ENCODE measurements at regions not wholly inside any gene's neighbourhood (a gene's known extent, or its start where the extent isn't known, plus 50 kb on each side); places are given as distances from the start of the nearest gene placed in this dataset.
"Not testable (repeated sequence)": the region's sequence is repeated elsewhere in the genome, so short reads cannot be mapped to it uniquely, and the experiment has no call there.

GRCh38 chr2:199186301-199186751 lies 271.4 kb downstream of the SATB2 start:
- Histone ChIP-seq H3K9me3 (ENCODE audit: control insufficient read depth in 5 of 5, low read length in 5 of 5) (no peaks in the 10 kb centered on the region), H3K4me1 (ENCODE audit: control insufficient read depth in 5 of 5, insufficient read depth in 5 of 5, low read length in 5 of 5) (no peaks in the 10 kb centered on the region), H3K9ac (ENCODE audit: low read length in 5 of 5) (no peak overlapping the region), H3K27me3 (ENCODE audit: control insufficient read depth in 5 of 5, insufficient read depth in 4 of 5, low read length in 5 of 5) (no peaks in the 10 kb centered on the region), H3K27ac (ENCODE audit: low read depth, low read length) (no peak overlapping the region), H3K36me3 (ENCODE audit: control insufficient read depth in 5 of 5, insufficient read depth in 5 of 5, low read length in 5 of 5) (no peaks in the 10 kb centered on the region), H3K4me3 (ENCODE audit: low read depth in 1 of 5, low read length in 5 of 5) (no peak overlapping the region)

DNA sequence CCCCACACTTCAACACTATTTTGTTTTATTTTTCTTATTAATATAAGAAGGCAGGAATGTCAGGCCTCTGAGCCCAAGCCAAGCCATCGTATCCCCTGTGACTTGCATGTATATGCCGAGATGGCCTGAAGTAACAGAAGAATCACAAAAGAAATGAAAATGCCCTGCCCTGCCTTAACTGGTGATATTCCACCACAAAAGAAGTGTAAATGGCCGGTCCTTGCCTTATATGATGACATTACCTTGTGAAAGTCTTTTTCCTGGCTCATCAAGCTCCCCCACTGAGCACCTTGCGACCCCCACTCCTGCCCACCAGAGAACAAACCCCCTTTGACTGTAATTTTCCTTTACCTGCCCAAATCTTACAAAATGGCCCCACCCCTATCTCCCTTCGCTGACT lies 272.6 kb downstream of the SATB2 start:
- H3K27ac ChIP-seq (ENCODE audit: low read depth, low read length); H3K27me3 ChIP-seq (ENCODE audit: control insufficient read depth in 5 of 5, insufficient read depth in 4 of 5, low read length in 5 of 5); H3K36me3 ChIP-seq (ENCODE audit: control insufficient read depth in 5 of 5, insufficient read depth in 5 of 5, low read length in 5 of 5); H3K4me3 ChIP-seq (ENCODE audit: low read depth in 1 of 5, low read length in 5 of 5); H3K4me1 ChIP-seq (ENCODE audit: control insufficient read depth in 5 of 5, insufficient read depth in 5 of 5, low read length in 5 of 5); H3K9me3 ChIP-seq (ENCODE audit: control insufficient read depth in 5 of 5, low read length in 5 of 5); H3K9ac ChIP-seq (ENCODE audit: low read length in 5 of 5): not testable (repeated sequence)

DNA sequence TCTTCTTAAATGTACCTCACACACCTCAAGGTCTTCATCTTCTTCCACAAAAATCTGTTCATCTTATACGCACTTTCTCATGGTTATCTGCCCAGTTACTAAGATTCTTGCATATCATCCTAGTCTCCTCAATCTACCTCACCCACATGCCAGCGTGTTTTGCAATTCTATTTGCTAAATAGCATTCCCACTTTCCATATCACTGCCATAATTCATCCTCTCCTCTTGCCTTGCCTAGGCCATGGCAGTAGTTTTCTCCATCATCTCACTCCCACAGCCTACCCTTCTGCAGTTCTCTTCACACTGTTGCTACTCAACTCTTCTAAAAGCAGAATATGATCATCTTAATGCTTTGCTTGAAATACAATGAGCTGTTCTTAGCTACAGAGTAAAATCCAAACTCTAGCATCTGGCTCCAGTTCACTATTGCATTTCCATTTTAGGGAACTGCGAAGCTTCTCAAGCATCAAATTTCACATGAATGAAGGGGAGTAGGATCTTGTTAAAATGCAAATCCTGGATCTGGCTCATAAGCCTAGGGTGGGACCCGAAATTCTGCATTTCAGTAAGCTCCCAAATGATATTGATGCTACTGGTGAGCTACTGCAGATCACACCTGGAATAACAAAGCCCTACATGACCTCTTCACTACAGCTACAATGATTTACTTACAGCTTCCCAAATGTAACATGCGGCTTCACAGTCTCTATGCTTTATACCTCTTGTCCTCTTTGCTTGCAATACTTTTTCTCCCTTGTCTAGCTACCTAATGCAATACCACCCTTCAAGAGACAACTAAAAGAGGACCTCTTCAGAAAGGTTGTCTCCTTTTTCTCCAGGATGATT lies 293.9 kb downstream of the SATB2 start:
- Histone ChIP-seq H3K9ac (ENCODE audit: low read length in 5 of 5) (no peak overlapping the region), H3K4me1 (ENCODE audit: control insufficient read depth in 5 of 5, insufficient read depth in 5 of 5, low read length in 5 of 5) (no peaks in the 10 kb centered on the region), H3K4me3 (ENCODE audit: low read depth in 1 of 5, low read length in 5 of 5) (no peak overlapping the region), H3K36me3 (ENCODE audit: control insufficient read depth in 5 of 5, insufficient read depth in 5 of 5, low read length in 5 of 5) (no peaks in the 10 kb centered on the region), H3K9me3 (ENCODE audit: control insufficient read depth in 5 of 5, low read length in 5 of 5) (no peaks in the 10 kb centered on the region), H3K27ac (ENCODE audit: low read depth, low read length) (no peak overlapping the region), H3K27me3 (ENCODE audit: control insufficient read depth in 5 of 5, insufficient read depth in 4 of 5, low read length in 5 of 5) (no peaks in the 10 kb centered on the region)

- no peak overlapping the region for H3K4me3 ChIP-seq (ENCODE audit: low read depth in 1 of 5, low read length in 5 of 5)
- H3K27ac ChIP-seq (ENCODE audit: low read depth, low read length): no peak overlapping the region
- no peaks in the 10 kb centered on the region for H3K4me1 ChIP-seq (ENCODE audit: control insufficient read depth in 5 of 5, insufficient read depth in 5 of 5, low read length in 5 of 5)
- peaks cover 0 to 14% (median 0%) of the 10 kb centered on the region in 5 donors for H3K9me3 ChIP-seq (ENCODE audit: control insufficient read depth in 5 of 5, low read length in 5 of 5)
- no peaks in the 10 kb centered on the region for H3K27me3 ChIP-seq (ENCODE audit: control insufficient read depth in 5 of 5, insufficient read depth in 4 of 5, low read length in 5 of 5)
- no peaks in the 10 kb centered on the region for H3K36me3 ChIP-seq (ENCODE audit: control insufficient read depth in 5 of 5, insufficient read depth in 5 of 5, low read length in 5 of 5)
- H3K9ac ChIP-seq (ENCODE audit: low read length in 5 of 5): no peak overlapping the region
These were observed 296.9 kb downstream of the SATB2 start for GRCh38 chr2:199160677-199161465.

GRCh38 chr2:199160081-199160480 lies 297.7 kb downstream of the SATB2 start:
- H3K36me3 ChIP-seq (ENCODE audit: control insufficient read depth in 5 of 5, insufficient read depth in 5 of 5, low read length in 5 of 5): no peaks in the 10 kb centered on the region

GRCh38 chr2:199148076-199148845 lies 309.5 kb downstream of the SATB2 start:
- Histone ChIP-seq H3K4me3 (ENCODE audit: low read depth in 1 of 5, low read length in 5 of 5) (no peak overlapping the region), H3K4me1 (ENCODE audit: control insufficient read depth in 5 of 5, insufficient read depth in 5 of 5, low read length in 5 of 5) (no peaks in the 10 kb centered on the region), H3K36me3 (ENCODE audit: control insufficient read depth in 5 of 5, insufficient read depth in 5 of 5, low read length in 5 of 5) (no peaks in the 10 kb centered on the region)

More at GRCh38 chr2:199160081-199160480, 297.7 kb downstream of the SATB2 start:
- no peak overlapping the region for H3K27ac ChIP-seq (ENCODE audit: low read depth, low read length)
- no peak overlapping the region for H3K4me3 ChIP-seq (ENCODE audit: low read depth in 1 of 5, low read length in 5 of 5)
- no peak overlapping the region for H3K9ac ChIP-seq (ENCODE audit: low read length in 5 of 5)
- H3K9me3 ChIP-seq (ENCODE audit: control insufficient read depth in 5 of 5, low read length in 5 of 5): peaks cover 0 to 15% (median 0%) of the 10 kb centered on the region in 5 donors
- H3K27me3 ChIP-seq (ENCODE audit: control insufficient read depth in 5 of 5, insufficient read depth in 4 of 5, low read length in 5 of 5): no peaks in the 10 kb centered on the region
- H3K4me1 ChIP-seq (ENCODE audit: control insufficient read depth in 5 of 5, insufficient read depth in 5 of 5, low read length in 5 of 5): no peaks in the 10 kb centered on the region

GRCh38 chr2:199147216-199147615 lies 310.5 kb downstream of the SATB2 start:
- no peak overlapping the region for H3K9ac ChIP-seq (ENCODE audit: low read length in 5 of 5)
- no peaks in the 10 kb centered on the region for H3K9me3 ChIP-seq (ENCODE audit: control insufficient read depth in 5 of 5, low read length in 5 of 5)
- no peaks in the 10 kb centered on the region for H3K27me3 ChIP-seq (ENCODE audit: control insufficient read depth in 5 of 5, insufficient read depth in 4 of 5, low read length in 5 of 5)
- no peak overlapping the region for H3K27ac ChIP-seq (ENCODE audit: low read depth, low read length)
- H3K4me3 ChIP-seq (ENCODE audit: low read depth in 1 of 5, low read length in 5 of 5): no peak overlapping the region
- H3K36me3 ChIP-seq (ENCODE audit: control insufficient read depth in 5 of 5, insufficient read depth in 5 of 5, low read length in 5 of 5): no peaks in the 10 kb centered on the region
- H3K4me1 ChIP-seq (ENCODE audit: control insufficient read depth in 5 of 5, insufficient read depth in 5 of 5, low read length in 5 of 5): no peaks in the 10 kb centered on the region

More at GRCh38 chr2:199148076-199148845, 309.5 kb downstream of the SATB2 start:
- Histone ChIP-seq H3K27ac (ENCODE audit: low read depth, low read length) (no peak overlapping the region), H3K9ac (ENCODE audit: low read length in 5 of 5) (no peak overlapping the region), H3K9me3 (ENCODE audit: control insufficient read depth in 5 of 5, low read length in 5 of 5) (no peaks in the 10 kb centered on the region), H3K27me3 (ENCODE audit: control insufficient read depth in 5 of 5, insufficient read depth in 4 of 5, low read length in 5 of 5) (no peaks in the 10 kb centered on the region)

- no peak overlapping the region for H3K4me3 ChIP-seq (ENCODE audit: low read depth in 1 of 5, low read length in 5 of 5)
- no peak overlapping the region for H3K9ac ChIP-seq (ENCODE audit: low read length in 5 of 5)
- no peaks in the 10 kb centered on the region for H3K4me1 ChIP-seq (ENCODE audit: control insufficient read depth in 5 of 5, insufficient read depth in 5 of 5, low read length in 5 of 5)
- H3K27me3 ChIP-seq (ENCODE audit: control insufficient read depth in 5 of 5, insufficient read depth in 4 of 5, low read length in 5 of 5): no peaks in the 10 kb centered on the region
- H3K27ac ChIP-seq (ENCODE audit: low read depth, low read length): no peak overlapping the region
- H3K9me3 ChIP-seq (ENCODE audit: control insufficient read depth in 5 of 5, low read length in 5 of 5): peaks cover 0 to 5% (median 4%) of the 10 kb centered on the region in 5 donors
- H3K36me3 ChIP-seq (ENCODE audit: control insufficient read depth in 5 of 5, insufficient read depth in 5 of 5, low read length in 5 of 5): no peaks in the 10 kb centered on the region
These were observed 313.2 kb downstream of the SATB2 start for GRCh38 chr2:199144546-199144945.

DNA sequence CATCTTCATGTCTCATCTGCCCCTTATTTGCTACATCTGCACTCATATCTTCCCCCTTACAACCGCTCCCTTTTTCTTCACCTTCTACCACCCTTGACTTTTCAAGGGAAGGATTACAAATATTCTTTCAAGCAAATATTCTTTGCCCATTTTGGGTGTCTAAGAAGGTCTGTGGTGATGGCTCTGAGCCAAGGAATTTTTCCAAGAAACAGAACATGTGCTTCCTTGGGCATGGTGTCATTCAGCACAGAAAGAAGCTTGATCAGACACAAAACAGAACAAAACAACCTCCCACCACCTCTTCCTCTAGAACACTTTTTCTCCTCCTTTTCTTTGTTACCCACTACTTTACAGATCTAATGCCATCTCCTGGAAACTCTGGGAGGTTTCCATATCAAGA lies 313.7 kb downstream of the SATB2 start:
- H3K36me3 ChIP-seq (ENCODE audit: control insufficient read depth in 5 of 5, insufficient read depth in 5 of 5, low read length in 5 of 5): no peaks in the 10 kb centered on the region
- no peaks in the 10 kb centered on the region for H3K27me3 ChIP-seq (ENCODE audit: control insufficient read depth in 5 of 5, insufficient read depth in 4 of 5, low read length in 5 of 5)
- H3K4me3 ChIP-seq (ENCODE audit: low read depth in 1 of 5, low read length in 5 of 5): no peak overlapping the region

More for the DNA sequence above, 313.7 kb downstream of the SATB2 start:
- H3K9me3 ChIP-seq (ENCODE audit: control insufficient read depth in 5 of 5, low read length in 5 of 5): peaks cover 0 to 8% (median 4%) of the 10 kb centered on the region in 5 donors
- H3K27ac ChIP-seq (ENCODE audit: low read depth, low read length): no peak overlapping the region
- no peak overlapping the region for H3K9ac ChIP-seq (ENCODE audit: low read length in 5 of 5)
- no peaks in the 10 kb centered on the region for H3K4me1 ChIP-seq (ENCODE audit: control insufficient read depth in 5 of 5, insufficient read depth in 5 of 5, low read length in 5 of 5)
